ENCODE measurements at regions not wholly inside any gene's neighbourhood (a gene's known extent, or its start where the extent isn't known, plus 50 kb on each side); places are given as distances from the start of the nearest gene placed in this dataset.

DNA sequence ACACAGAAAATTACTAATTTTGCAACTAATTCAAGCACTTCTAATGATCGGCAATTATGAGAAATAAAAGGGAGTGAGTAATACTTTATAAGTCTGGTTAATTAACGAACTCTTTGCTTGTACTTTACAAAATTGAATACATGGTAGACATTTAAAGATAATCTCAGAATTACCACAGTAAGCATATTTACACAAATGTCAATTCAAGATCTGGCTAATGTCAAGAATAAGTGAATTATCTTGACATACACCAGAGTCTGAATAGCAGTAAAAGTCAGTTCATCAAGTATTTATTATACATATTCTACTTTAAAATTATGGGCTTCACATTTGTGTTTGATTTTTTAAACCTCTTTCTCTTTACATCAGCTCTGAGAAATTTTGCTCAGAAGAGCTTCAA is 643.4 kb downstream of the OLFM4 start:
- ChIA-PET POLR2A (ENCODE audit: low non-redundant PET) (no interaction called here), CTCF (interaction anchor here (0.6 kb wide), 1 partner anchor 359 kb away, joined by 3 read pairs; no protein-coding TSS in a partner anchor)
- no peak for DNase-seq (ENCODE audit: low spot score)
- TF ChIP-seq, protein P1, sequence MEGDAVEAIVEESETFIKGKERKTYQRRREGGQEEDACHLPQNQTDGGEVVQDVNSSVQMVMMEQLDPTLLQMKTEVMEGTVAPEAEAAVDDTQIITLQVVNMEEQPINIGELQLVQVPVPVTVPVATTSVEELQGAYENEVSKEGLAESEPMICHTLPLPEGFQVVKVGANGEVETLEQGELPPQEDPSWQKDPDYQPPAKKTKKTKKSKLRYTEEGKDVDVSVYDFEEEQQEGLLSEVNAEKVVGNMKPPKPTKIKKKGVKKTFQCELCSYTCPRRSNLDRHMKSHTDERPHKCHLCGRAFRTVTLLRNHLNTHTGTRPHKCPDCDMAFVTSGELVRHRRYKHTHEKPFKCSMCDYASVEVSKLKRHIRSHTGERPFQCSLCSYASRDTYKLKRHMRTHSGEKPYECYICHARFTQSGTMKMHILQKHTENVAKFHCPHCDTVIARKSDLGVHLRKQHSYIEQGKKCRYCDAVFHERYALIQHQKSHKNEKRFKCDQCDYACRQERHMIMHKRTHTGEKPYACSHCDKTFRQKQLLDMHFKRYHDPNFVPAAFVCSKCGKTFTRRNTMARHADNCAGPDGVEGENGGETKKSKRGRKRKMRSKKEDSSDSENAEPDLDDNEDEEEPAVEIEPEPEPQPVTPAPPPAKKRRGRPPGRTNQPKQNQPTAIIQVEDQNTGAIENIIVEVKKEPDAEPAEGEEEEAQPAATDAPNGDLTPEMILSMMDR (conservative IDR thresholded peaks at IDR 0.05; ENCODE audit: low read depth) = no peak
- H3K27ac ChIP-seq = no peak overlapping the region

DNA sequence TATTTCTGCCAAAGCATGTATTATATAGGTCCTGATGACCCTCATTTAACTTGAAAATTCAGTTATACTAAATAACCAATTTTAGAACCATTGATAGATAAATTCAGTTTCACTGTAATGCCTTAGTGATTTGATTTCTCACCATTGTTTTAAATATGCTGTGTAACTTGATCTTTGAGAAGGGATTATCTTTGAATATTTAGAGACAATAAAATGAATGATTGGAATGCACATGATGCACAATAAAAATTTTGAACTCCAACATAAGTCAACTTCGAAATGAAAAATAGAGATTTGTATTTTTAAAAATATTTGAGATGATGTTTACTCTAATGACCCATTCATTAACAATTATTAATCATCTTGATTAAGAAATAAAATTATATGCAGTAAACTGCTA is 654.5 kb downstream of the OLFM4 start:
- H3K27ac ChIP-seq = no peak overlapping the region
- DNase-seq (ENCODE audit: low spot score) = no peak
- POLR2A ChIA-PET (ENCODE audit: low non-redundant PET) = no interaction called here
- CTCF ChIA-PET = no interaction called here
- TF ChIP-seq, protein P1 (conservative IDR thresholded peaks at IDR 0.05; ENCODE audit: low read depth) = no peak

DNA sequence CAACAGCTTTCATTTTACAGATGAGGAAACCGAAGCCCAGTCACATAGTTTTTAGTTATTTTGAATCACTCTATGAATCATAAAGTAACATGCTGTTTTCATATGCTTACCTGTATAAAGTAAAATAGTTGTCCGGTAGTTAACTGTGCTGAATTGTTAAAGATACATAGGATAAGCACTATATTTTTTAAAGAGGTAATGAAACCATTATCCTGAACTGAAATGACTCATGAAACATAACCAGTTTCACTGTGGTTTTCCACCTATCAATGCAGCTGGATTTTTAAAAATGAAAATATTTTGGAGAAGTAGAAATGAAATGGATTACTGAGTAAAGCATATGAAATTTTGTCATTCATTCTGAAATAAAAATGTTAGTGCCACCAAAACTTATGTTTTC is 655.0 kb downstream of the OLFM4 start:
- CTCF ChIA-PET = no interaction called here
- POLR2A ChIA-PET (ENCODE audit: low non-redundant PET) = no interaction called here

DNA sequence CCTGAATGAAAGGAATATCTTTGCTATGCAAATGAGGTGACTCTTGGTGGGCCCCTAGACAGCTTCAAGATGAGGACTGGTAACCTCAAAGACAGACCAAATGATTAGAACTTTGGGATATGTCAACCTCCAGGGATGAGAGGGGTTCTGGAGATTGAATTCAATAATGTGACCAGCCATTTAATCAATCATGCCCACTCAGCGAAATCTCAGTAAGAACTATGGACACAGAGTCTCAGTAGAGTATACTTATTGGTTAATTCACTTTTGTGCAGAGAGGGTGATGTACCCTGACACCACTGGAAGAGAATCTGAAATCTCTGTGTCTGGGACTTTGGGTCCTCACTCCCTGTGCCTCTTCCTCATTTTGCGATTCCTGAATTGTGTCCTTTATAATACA is 662.8 kb downstream of the OLFM4 start:
- TF ChIP-seq, protein P1 (conservative IDR thresholded peaks at IDR 0.05; ENCODE audit: low read depth) = no peak
- ChIA-PET CTCF (no interaction called here), POLR2A (ENCODE audit: low non-redundant PET) (no interaction called here)

More for the DNA sequence above, 655.0 kb downstream of the OLFM4 start:
- no peak for DNase-seq (ENCODE audit: low spot score)
- H3K27ac ChIP-seq = no peak overlapping the region
- TF ChIP-seq, protein P1 (conservative IDR thresholded peaks at IDR 0.05; ENCODE audit: low read depth) = no peak

DNA sequence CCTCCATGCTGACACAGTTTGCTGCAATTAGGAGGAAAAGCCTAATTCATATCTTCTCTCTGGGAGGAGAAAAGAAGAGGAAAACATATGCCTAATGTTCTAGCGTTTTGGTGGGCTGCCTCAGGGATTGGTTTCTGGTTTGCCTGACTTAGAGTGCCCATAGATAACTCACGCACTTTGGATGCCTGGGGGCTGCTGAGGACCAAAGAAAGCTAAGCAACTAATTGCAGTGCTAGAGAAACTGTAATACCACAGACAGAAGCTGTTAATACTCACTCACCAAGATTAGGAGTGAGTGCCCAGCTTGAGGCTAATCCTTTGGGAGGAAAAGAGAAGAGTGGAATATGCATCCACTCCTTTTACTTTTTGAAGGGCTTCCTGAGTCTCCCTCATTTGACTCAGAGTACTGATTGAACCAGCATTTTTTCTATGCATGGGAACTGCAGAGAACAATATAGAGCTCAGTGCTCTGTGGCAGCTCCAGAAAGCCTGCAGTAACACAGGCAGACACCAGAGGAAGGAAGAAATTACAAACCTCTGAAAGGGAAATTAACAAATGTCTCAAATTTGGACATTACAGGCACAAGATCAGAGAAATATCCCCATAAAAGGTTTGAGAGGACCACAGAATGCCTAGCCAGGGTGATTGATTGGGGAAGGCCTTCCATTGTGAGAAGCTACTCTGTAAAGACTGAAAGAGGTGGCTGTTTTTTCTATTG is 666.4 kb downstream of the OLFM4 start:
- H3K27ac ChIP-seq = no peak overlapping the region
- DNase-seq (ENCODE audit: low spot score) = no peak
- ChIA-PET POLR2A (ENCODE audit: low non-redundant PET) (no interaction called here), CTCF (no interaction called here)
- TF ChIP-seq, protein P1 (conservative IDR thresholded peaks at IDR 0.05; ENCODE audit: low read depth) = no peak

More for the DNA sequence above, 662.8 kb downstream of the OLFM4 start:
- H3K27ac ChIP-seq = no peak overlapping the region
- DNase-seq (ENCODE audit: low spot score) = no peak

DNA sequence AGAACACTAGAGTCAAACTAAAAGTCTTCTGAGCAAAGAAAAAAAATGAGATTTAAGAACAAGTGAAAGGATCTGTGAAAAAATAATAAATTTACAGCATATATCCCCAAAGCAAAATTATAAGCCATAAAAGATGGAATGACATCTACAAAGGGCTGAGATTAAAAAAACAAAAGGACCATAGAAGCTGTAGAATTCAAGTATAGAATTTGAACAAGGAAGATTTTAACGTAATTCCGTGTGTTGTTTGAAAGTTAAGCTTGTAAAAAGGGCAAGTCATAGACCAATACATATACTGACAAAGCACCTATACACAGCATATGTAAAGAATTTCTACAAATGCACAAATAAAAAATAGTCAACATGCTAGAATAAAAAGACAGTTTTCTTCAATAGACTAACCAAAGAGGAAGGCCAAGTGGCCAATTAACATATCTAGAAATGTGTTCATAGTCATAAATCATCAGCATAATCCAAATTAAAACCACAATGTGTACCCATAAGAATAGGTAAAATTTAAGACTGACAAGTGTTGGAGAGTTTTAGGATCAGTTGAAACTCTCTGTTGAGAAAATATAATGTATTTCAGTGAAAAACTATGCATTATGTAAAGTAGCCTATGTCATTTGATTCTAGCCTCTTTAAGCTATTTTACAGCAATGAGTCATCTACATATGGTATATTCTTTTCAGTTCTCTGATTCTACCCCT is 674.9 kb downstream of the OLFM4 start:
- DNase-seq (ENCODE audit: low spot score) = no peak
- CTCF ChIA-PET = no interaction called here
- no peak overlapping the region for H3K27ac ChIP-seq
- TF ChIP-seq, protein P1 (conservative IDR thresholded peaks at IDR 0.05; ENCODE audit: low read depth) = no peak
- POLR2A ChIA-PET (ENCODE audit: low non-redundant PET) = no interaction called here
